CMK (cell line): ENCODE measurements at regions not wholly inside any gene's neighbourhood (a gene's known extent, or its start where the extent isn't known, plus 50 kb on each side); places are given as distances from the start of the nearest gene placed in this dataset.

ENCODE experiments used
- DNase-seq: peaks from one replicate; pipeline ENCODE4 v3.0.0-alpha.2; 2010; ENCODE audit warnings: low read depth

- DNase-seq, result no peak
Observed at GRCh38 chr9:89969156-89969675, 364.4 kb downstream of the GADD45G start.

GRCh38 chr9:89969881-89970639 lies 365.2 kb downstream of the GADD45G start:
- no peak for DNase-seq

GRCh38 chr9:89970701-89971100 lies 365.9 kb downstream of the GADD45G start:
- no peak for DNase-seq

DNA sequence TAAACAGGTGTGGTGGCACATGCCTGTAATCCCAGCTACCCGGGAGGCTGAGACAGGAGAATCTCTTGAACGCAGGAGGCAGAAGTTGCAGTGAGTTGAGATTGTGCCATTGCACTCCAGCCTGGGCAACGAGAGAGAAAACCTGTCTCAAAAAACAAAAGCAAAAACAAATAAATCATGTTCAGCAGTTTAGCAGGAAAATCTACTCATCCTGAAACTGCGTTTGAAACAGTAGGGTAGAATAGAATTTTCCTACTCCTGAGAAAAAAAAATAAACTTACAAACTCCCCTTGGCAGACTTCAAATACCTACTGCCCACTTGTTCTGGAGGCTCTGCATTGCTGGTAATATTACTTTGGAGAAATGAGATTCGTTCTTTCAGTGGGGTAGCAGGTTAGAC lies 367.7 kb downstream of the GADD45G start:
- no peak for DNase-seq

GRCh38 chr9:89974582-89974981 lies 369.8 kb downstream of the GADD45G start:
- no peak for DNase-seq

GRCh38 chr9:89975024-89975423 lies 370.2 kb downstream of the GADD45G start:
- no peak for DNase-seq

DNA sequence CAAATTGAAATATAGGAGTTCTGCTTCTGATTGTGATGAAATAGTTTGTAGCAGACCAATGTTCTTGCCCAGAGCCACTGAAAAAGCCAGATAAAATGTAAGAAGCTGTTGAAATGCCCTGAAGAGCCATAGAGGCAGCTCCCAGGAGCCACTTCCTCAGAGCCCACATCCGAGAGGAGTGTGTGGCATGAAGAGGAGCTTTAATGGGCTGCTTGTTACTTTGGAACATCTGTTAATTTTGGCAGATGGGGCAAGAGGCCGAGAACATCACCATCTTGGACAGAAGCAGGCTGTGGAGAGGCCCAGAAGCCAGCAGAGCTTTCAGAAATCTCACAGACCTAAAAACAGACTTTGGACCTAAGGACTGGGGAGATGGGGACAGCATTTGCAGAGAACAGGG lies 370.8 kb downstream of the GADD45G start:
- no peak for DNase-seq

- DNase-seq, result no peak
Observed at GRCh38 chr9:89978185-89978584, 373.4 kb downstream of the GADD45G start.

- DNase-seq, result no peak
Observed at GRCh38 chr9:89980600-89980999, 375.8 kb downstream of the GADD45G start.

- DNase-seq, result no peak
Observed at GRCh38 chr9:89982016-89982415, 377.2 kb downstream of the GADD45G start.

DNA sequence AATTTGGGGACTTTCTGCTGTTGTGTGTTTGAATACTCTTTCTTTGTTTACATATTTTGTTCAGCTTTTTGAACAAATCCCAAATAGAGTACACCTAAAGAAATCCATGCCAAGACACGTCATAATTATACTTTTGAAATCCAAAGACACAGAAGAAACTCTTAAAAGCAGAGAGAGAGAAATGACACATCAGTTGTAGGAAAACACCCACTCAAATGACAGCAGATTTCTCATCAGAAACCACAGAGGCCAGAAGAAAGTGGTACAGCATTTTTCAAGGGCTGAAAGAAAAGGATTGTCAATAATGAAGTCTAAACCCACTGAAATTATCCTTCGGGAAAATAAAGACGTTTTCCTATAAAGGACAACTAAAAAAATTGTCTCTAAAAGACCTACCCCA lies 378.6 kb downstream of the GADD45G start:
- DNase-seq, result no peak

DNA sequence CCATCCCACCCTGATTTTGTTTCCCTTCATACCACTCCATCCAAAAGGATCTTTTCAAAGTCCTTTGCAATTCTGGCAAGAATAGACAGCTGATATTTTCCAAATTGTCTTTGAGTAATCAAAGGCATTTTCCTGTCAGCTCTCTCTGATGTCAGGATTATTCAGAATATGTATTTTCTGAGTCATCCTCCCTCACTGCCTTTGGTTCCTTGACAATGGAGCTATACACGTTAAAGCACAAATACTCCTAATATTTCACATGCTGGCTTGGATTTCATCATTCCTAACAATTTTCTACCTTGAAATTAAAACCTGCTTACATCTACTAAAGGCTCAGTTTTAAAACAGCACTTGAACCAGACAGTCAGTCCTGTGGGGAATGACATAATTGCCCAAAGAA lies 379.4 kb downstream of the GADD45G start:
- no peak for DNase-seq

DNA sequence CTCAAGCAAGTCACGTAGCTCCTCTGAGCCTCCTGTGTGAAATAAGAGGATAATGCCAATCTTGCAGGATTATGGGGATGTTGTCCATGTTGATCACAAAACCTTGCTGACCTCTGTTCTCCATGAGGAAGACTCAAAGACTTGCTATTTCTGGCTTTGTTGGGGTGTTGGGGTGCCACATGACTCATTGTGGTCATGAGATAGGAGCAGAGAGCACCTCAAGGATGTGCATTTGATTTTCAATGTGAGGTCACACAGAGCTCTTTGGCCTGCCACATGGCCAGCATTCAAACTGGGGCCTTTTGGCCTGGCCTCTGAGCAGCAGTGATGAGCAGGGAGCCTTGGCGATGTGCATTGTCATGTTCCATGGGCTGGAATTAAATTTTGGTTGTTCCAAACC lies 380.3 kb downstream of the GADD45G start:
- DNase-seq, result no peak

- no peak for DNase-seq
Observed at GRCh38 chr9:89986190-89986589, 381.4 kb downstream of the GADD45G start.

- no peak for DNase-seq
Observed at GRCh38 chr9:89988458-89988857, 383.6 kb downstream of the GADD45G start.

- no peak for DNase-seq
Observed at GRCh38 chr9:89991204-89991790, 386.5 kb downstream of the GADD45G start.

- DNase-seq, result no peak
Observed at GRCh38 chr9:89992326-89993198, 387.8 kb downstream of the GADD45G start.

DNA sequence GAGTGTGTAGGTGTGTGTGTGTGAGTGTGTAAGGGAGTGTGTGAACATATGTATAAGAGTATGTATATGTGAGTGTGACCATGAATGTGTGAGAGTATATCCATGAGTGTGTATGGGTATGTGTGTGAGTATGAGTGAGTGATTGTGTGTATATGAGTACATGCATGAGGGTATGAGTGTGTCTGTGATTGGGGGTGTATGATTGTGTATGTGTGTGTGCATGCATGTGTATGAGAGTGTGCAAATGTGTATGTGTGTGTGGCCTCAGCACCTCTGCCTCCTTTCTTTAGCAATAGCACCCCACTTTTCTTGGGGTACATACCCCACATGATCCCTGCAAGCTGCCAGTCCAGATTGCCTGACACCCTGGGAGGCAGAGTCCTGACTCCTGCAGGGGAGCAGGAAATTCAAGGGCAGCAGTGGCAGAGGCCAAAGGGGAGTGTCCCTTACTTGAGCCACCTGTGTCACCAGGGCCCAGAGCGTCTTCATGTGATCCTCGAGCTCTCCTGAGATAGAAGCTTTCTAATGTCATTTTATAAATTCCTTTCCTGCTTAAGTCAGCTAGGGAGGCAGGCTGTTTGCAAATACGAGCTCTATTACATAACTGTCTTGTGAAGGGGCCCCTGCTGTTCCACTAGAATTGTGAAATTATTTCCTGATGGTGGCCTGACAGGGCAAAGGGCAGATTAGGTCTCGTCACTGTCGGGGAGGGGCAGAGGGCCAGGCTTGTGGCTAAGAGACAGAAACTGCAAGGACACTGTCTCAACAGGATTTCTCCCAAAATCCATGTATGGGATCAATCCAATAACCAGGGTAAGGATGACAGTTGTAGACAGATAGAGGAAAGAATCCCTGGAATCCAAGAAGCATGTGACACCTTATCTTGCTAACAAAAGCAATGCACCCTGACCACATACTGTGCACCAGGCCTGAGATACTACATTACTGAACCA lies 389.1 kb downstream of the GADD45G start:
- DNase-seq, result no peak

GRCh38 chr9:89994988-89995613 lies 390.3 kb downstream of the GADD45G start:
- no peak for DNase-seq

- no peak for DNase-seq
Observed at GRCh38 chr9:89996116-89996515, 391.3 kb downstream of the GADD45G start.

GRCh38 chr9:89996773-89997172 lies 392.0 kb downstream of the GADD45G start:
- no peak for DNase-seq
